GM12878 (cell line): ENCODE measurements at regions not wholly inside any gene's neighbourhood (a gene's known extent, or its start where the extent isn't known, plus 50 kb on each side); places are given as distances from the start of the nearest gene placed in this dataset.

Source experiments
- BHLHE40 ChIP-seq, 2 experiments: fragments of 450-650 bp in 1 of 2; IDR thresholded peaks; 2 replicates each; pipeline ENCODE4 v1.6.1; 2011 to 2017; ENCODE audit warnings: low read depth in 2 of 2, borderline replicate concordance in 1 of 2, improper control_type of control experiment in 1 of 2, low read length in 1 of 2, mild to moderate bottlenecking in 1 of 2
- CHD2 ChIP-seq: IDR thresholded peaks from 2 replicates; pipeline ENCODE4 v1.6.1; 2011; ENCODE audit warnings: low read depth, low read length, improper control_type of control experiment, borderline replicate concordance
- CTCF ChIP-seq, 3 experiments: IDR thresholded peaks in 2 of 3; conservative IDR thresholded peaks in 1 of 3; 2 replicates each; pipeline ENCODE4 v1.5.1; 2011; ENCODE audit warnings: low read depth in 3 of 3, low read length in 3 of 3, mild to moderate bottlenecking in 3 of 3, control low read depth in 2 of 3, moderate library complexity in 2 of 3, inconsistent platforms in 1 of 3, mixed read lengths in 1 of 3; ENCODE audit not compliant: control insufficient read depth in 2 of 3, insufficient read depth in 1 of 3; ENCODE audit errors: extremely low read depth in 1 of 3
- JUND ChIP-seq: IDR thresholded peaks from 2 replicates; pipeline ENCODE4 v1.6.1; 2012; ENCODE audit warnings: low read depth, mild to moderate bottlenecking, low read length, improper control_type of control experiment, moderate library complexity
- MAX ChIP-seq: IDR thresholded peaks from 2 replicates; pipeline ENCODE4 v1.6.1; 2012; ENCODE audit warnings: low read depth, low read length, improper control_type of control experiment
- NFIC ChIP-seq: IDR thresholded peaks from 2 replicates; pipeline ENCODE4 v1.6.1; 2012; ENCODE audit warnings: low read depth, mild to moderate bottlenecking, inconsistent platforms, low read length, moderate library complexity
- POLR2A ChIP-seq: IDR thresholded peaks from 2 replicates; pipeline ENCODE4 v1.6.1; 2011; ENCODE audit warnings: low read depth, mild to moderate bottlenecking, low read length

GRCh38 chr12:112728864-112729263 is 62.7 kb upstream of the RPH3A start:
- TF ChIP-seq BHLHE40 (IDR thresholded peaks at IDR 0.05; ENCODE audit: borderline replicate concordance in 1 of 2, low read depth in 2 of 2, low read length in 1 of 2): no peak
- no peak for TF ChIP-seq CTCF (IDR thresholded peaks at IDR 0.05 in 2 of 3, conservative IDR thresholded peaks at IDR 0.05 in 1 of 3; ENCODE audit: control insufficient read depth in 2 of 3, extremely low read depth in 1 of 3, insufficient read depth in 1 of 3, low read depth in 3 of 3, low read length in 3 of 3)
- TF ChIP-seq NFIC: no peak
- TF ChIP-seq JUND: no peak
- TF ChIP-seq MAX: no peak
- TF ChIP-seq CHD2: no peak
- no peak for TF ChIP-seq POLR2A
